Fibroblast of lung (primary cell): ENCODE measurements at regions not wholly inside any gene's neighbourhood (a gene's known extent, or its start where the extent isn't known, plus 50 kb on each side); places are given as distances from the start of the nearest gene placed in this dataset.

ENCODE experiments used
- EZH2 ChIP-seq: IDR thresholded peaks from 2 replicates; pipeline ENCODE4 v1.5.1; 2012; ENCODE audit warnings: low read length, control low read depth, mild to moderate bottlenecking; ENCODE audit errors: missing control alignments
- TF ChIP-seq, protein P1 (sequence below), 2 donors: IDR thresholded peaks in 1 of 2; conservative IDR thresholded peaks in 1 of 2; 1 replicate in 1 of 2; 2 replicates in 1 of 2; pipeline ENCODE4 v1.5.1; 2011 to 2012; ENCODE audit warnings: low read length in 2 of 2, control low read depth in 1 of 2, inconsistent platforms in 1 of 2, low read depth in 1 of 2, mild to moderate bottlenecking in 1 of 2

DNA sequence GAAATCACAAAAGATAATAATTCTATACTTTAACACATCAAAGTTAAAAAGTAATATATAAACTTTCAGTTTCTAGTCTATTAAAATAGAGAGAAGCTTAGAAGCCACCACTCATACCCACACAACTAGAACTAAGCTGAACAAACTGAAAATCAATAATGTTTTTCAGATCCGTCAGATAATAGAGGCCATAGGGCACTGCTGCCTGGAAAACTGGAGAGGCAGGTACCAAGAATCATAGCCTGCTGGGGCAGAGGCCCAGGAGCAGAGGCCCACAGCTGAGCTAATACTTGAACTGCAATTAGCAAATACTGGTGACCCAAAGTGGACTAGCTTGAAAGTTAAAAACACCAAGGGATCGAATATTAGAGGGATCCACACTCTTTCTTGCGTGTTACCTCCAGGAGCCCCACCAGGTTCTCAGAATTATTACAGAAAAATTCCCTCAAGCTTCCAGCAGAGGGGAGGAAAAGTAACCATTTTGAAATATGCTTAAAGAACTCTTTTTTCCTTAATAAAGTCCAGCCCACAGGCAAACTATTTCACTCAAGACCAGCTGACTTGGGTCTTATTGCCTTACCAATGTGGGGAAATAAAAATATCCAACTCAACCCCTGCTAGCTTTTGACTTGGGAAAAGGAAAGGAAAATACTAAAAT is 774.1 kb upstream of the IGFBP3 start:
- TF ChIP-seq, protein P1, sequence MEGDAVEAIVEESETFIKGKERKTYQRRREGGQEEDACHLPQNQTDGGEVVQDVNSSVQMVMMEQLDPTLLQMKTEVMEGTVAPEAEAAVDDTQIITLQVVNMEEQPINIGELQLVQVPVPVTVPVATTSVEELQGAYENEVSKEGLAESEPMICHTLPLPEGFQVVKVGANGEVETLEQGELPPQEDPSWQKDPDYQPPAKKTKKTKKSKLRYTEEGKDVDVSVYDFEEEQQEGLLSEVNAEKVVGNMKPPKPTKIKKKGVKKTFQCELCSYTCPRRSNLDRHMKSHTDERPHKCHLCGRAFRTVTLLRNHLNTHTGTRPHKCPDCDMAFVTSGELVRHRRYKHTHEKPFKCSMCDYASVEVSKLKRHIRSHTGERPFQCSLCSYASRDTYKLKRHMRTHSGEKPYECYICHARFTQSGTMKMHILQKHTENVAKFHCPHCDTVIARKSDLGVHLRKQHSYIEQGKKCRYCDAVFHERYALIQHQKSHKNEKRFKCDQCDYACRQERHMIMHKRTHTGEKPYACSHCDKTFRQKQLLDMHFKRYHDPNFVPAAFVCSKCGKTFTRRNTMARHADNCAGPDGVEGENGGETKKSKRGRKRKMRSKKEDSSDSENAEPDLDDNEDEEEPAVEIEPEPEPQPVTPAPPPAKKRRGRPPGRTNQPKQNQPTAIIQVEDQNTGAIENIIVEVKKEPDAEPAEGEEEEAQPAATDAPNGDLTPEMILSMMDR (conservative IDR thresholded peaks at IDR 0.05 in 1 of 2, IDR thresholded peaks at IDR 0.05 in 1 of 2; ENCODE audit: low read depth in 1 of 2, low read length in 2 of 2): peak; percentile 10 to 13
- no peak for TF ChIP-seq EZH2
